PFSK-1 (cell line): ENCODE measurements at regions not wholly inside any gene's neighbourhood (a gene's known extent, or its start where the extent isn't known, plus 50 kb on each side); places are given as distances from the start of the nearest gene placed in this dataset.

Experiments used
- POLR2AphosphoS5 ChIP-seq: IDR thresholded peaks from 2 replicates; pipeline ENCODE4 v1.6.1; 2012; ENCODE audit warnings: low read depth, mild to moderate bottlenecking, control low read depth, low read length, moderate library complexity
- SIN3A ChIP-seq: IDR thresholded peaks from 2 replicates; pipeline ENCODE4 v1.6.1; 2012; ENCODE audit warnings: mild to moderate bottlenecking, low read length, moderate library complexity, borderline replicate concordance; ENCODE audit not compliant: insufficient read depth
- TAF1 ChIP-seq: IDR thresholded peaks from 2 replicates; pipeline ENCODE4 v1.6.1; 2012; ENCODE audit warnings: low read length, control low read depth, borderline replicate concordance; ENCODE audit not compliant: insufficient read depth
- TF ChIP-seq, protein P1 (sequence below), 2 experiments: IDR thresholded peaks; 2 replicates each; pipeline versions ENCODE4 v1.6.1 to v1.8.0; 2011 to 2012; ENCODE audit warnings: low read depth in 2 of 2, low read length in 2 of 2, control low read depth in 1 of 2, inconsistent platforms in 1 of 2, mild to moderate bottlenecking in 1 of 2, moderate library complexity in 1 of 2; ENCODE audit not compliant: insufficient read depth in 1 of 2

DNA sequence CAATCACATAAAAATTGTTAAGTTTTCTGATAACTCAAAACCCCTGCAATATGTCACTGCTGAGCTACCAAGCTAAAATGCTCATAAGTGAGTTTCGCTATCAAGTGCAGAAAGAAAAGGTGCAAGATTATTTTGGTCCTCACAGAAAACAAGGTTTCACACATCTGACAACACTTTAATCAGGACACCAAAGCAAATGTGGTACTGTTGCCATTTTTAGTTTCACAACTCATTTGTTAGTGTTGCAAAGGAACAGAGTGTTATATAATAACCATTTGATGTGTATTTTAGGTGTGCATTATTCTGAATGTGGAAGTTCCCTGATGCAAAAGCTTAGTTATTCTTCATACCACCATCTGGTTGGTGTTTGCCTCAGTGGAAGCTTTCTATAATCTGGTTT is 956.2 kb downstream of the DSC3 start:
- TF ChIP-seq TAF1: no peak
- TF ChIP-seq, protein P1, sequence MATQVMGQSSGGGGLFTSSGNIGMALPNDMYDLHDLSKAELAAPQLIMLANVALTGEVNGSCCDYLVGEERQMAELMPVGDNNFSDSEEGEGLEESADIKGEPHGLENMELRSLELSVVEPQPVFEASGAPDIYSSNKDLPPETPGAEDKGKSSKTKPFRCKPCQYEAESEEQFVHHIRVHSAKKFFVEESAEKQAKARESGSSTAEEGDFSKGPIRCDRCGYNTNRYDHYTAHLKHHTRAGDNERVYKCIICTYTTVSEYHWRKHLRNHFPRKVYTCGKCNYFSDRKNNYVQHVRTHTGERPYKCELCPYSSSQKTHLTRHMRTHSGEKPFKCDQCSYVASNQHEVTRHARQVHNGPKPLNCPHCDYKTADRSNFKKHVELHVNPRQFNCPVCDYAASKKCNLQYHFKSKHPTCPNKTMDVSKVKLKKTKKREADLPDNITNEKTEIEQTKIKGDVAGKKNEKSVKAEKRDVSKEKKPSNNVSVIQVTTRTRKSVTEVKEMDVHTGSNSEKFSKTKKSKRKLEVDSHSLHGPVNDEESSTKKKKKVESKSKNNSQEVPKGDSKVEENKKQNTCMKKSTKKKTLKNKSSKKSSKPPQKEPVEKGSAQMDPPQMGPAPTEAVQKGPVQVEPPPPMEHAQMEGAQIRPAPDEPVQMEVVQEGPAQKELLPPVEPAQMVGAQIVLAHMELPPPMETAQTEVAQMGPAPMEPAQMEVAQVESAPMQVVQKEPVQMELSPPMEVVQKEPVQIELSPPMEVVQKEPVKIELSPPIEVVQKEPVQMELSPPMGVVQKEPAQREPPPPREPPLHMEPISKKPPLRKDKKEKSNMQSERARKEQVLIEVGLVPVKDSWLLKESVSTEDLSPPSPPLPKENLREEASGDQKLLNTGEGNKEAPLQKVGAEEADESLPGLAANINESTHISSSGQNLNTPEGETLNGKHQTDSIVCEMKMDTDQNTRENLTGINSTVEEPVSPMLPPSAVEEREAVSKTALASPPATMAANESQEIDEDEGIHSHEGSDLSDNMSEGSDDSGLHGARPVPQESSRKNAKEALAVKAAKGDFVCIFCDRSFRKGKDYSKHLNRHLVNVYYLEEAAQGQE (IDR thresholded peaks at IDR 0.05; ENCODE audit: insufficient read depth in 1 of 2, low read depth in 2 of 2, low read length in 2 of 2): no peak
- no peak for TF ChIP-seq POLR2AphosphoS5
- no peak for TF ChIP-seq SIN3A
